ENCODE measurements at regions not wholly inside any gene's neighbourhood (a gene's known extent, or its start where the extent isn't known, plus 50 kb on each side); places are given as distances from the start of the nearest gene placed in this dataset.

- TF ChIP-seq ZNF629 (tag by site-specific recombination; IDR thresholded peaks at IDR 0.05) (peak; percentile 57), KLF9 (tag by site-specific recombination; IDR thresholded peaks at IDR 0.05; ENCODE audit: low read depth) (no peak), ZNF600 (tag by site-specific recombination; IDR thresholded peaks at IDR 0.05) (peak; percentile 86)
These were observed 169.5 kb upstream of the SVIL start (continued) for GRCh38 chr10:29804025-29804852.

GRCh38 chr10:29802171-29802570 lies 167.4 kb upstream of the SVIL start:
- CTCF ChIA-PET: no interaction called here
- no peak overlapping the region for H3K4me3 ChIP-seq (ENCODE audit: low read depth, low read length)
- TF ChIP-seq OSR2 (tag by site-specific recombination; IDR thresholded peaks at IDR 0.05): no peak
- TF ChIP-seq GLIS1 (tag by site-specific recombination; IDR thresholded peaks at IDR 0.05): peak; percentile 20; the same call in 1 of the 2 replicates
- no peaks in the 10 kb centered on the region for H3K9me3 ChIP-seq (ENCODE audit: control insufficient read depth, insufficient read depth, low read depth, low read length)
- H3K4me1 ChIP-seq (ENCODE audit: control insufficient read depth, insufficient read depth, low read length): peaks cover 13% of the 10 kb centered on the region
- POLR2A ChIA-PET: no interaction called here
- H3K27ac ChIP-seq (ENCODE audit: extremely low read depth, low read depth, low read length): no peak overlapping the region
- no peaks in the 10 kb centered on the region for H3K36me3 ChIP-seq (ENCODE audit: control insufficient read depth in 2 of 2, insufficient read depth in 1 of 2, low read length in 2 of 2)

GRCh38 chr10:29798921-29799690 lies 164.3 kb upstream of the SVIL start:
- H3K4me3 ChIP-seq (ENCODE audit: low read depth, low read length): no peak overlapping the region
- no peaks in the 10 kb centered on the region for H3K36me3 ChIP-seq (ENCODE audit: control insufficient read depth in 2 of 2, insufficient read depth in 1 of 2, low read length in 2 of 2)
- ChIA-PET POLR2A (no interaction called here), CTCF (interaction anchor here (0.7 kb wide), 1 partner anchor 612 kb away, joined by 3 read pairs; no protein-coding TSS in a partner anchor)
- H3K27ac ChIP-seq (ENCODE audit: extremely low read depth, low read depth, low read length): no peak overlapping the region
- TF ChIP-seq ZNF777 (tag by site-specific recombination; IDR thresholded peaks at IDR 0.05; ENCODE audit: borderline replicate concordance) (no peak), ZNF785 (tag by site-specific recombination; IDR thresholded peaks at IDR 0.05) (no peak), ZFP69B (tag by site-specific recombination; IDR thresholded peaks at IDR 0.05) (no peak), ZNF433 (tag by site-specific recombination; IDR thresholded peaks at IDR 0.05; ENCODE audit: low read depth) (no peak), CTCF (tag by site-specific recombination; IDR thresholded peaks at IDR 0.05) (no peak), ZNF16 (tag by site-specific recombination; IDR thresholded peaks at IDR 0.05; ENCODE audit: low read depth) (no peak), ZNF677 (tag by site-specific recombination; IDR thresholded peaks at IDR 0.05) (no peak), ZNF768 (tag by site-specific recombination; IDR thresholded peaks at IDR 0.05) (no peak), ZNF776 (tag by site-specific recombination; IDR thresholded peaks at IDR 0.05; ENCODE audit: borderline replicate concordance) (no peak), ZNF335 (tag by site-specific recombination; conservative IDR thresholded peaks at IDR 0.05) (no peak), ZBTB20 (tag by site-specific recombination; IDR thresholded peaks at IDR 0.05) (no peak), SP3 (tag by site-specific recombination; IDR thresholded peaks at IDR 0.05) (no peak), BCL6B (tag by site-specific recombination; IDR thresholded peaks at IDR 0.05) (no peak), ZSCAN30 (tag by site-specific recombination; IDR thresholded peaks at IDR 0.05) (no peak), ZBTB1 (tag by site-specific recombination; IDR thresholded peaks at IDR 0.05) (no peak), KLF7 (tag by site-specific recombination; IDR thresholded peaks at IDR 0.05; ENCODE audit: borderline replicate concordance) (no peak), PBX3 (CRISPR knock-in tag; IDR thresholded peaks at IDR 0.05) (no peak), ZNF148 (tag by site-specific recombination; IDR thresholded peaks at IDR 0.05; ENCODE audit: borderline replicate concordance) (no peak)
- H3K9me3 ChIP-seq (ENCODE audit: control insufficient read depth, insufficient read depth, low read depth, low read length): no peaks in the 10 kb centered on the region
- peaks cover 7% of the 10 kb centered on the region for H3K4me1 ChIP-seq (ENCODE audit: control insufficient read depth, insufficient read depth, low read length)
